Neural cell (in vitro differentiated cells): ENCODE measurements at regions not wholly inside any gene's neighbourhood (a gene's known extent, or its start where the extent isn't known, plus 50 kb on each side); places are given as distances from the start of the nearest gene placed in this dataset.

Experiments
- H2AFZ ChIP-seq: fragments of 200-600, 300-800 bp; sonication (generic), shearing (Covaris generic); 2 replicates; pipeline ENCODE4 v1.6.0; 2014; ENCODE audit warnings: low read depth, mild to moderate bottlenecking, antibody characterized with exemption, low read length, moderate library complexity
- H3F3A ChIP-seq: fragments of 200-600 bp; shearing (Covaris generic); 2 replicates; pipeline ENCODE4 v1.6.1; 2016; ENCODE audit warnings: mild to moderate bottlenecking, moderate library complexity, mixed read lengths, antibody characterized with exemption, low read length; ENCODE audit not compliant: insufficient read depth, poor library complexity, severe bottlenecking
- H3K27ac ChIP-seq: fragments of 200-600, 300-800 bp; sonication (generic), shearing (Covaris generic); 2 replicates; pipeline ENCODE4 v1.5.1; 2014; ENCODE audit warnings: mild to moderate bottlenecking, low read length, moderate library complexity
- H3K27me3 ChIP-seq: fragments of 300-800, 200-600 bp; sonication (generic), shearing (Covaris generic); 2 replicates; pipeline ENCODE4 v1.6.0; 2014; ENCODE audit warnings: mild to moderate bottlenecking, low read depth, low read length, moderate library complexity; ENCODE audit not compliant: insufficient read depth
- H3K36me3 ChIP-seq: fragments of 300-800, 200-600 bp; sonication (generic), shearing (Covaris generic); 2 replicates; pipeline ENCODE4 v1.5.1; 2014; ENCODE audit warnings: mild to moderate bottlenecking, antibody characterized with exemption, low read length, moderate library complexity; ENCODE audit not compliant: insufficient read depth
- H3K4me2 ChIP-seq: fragments of 300-800, 200-600 bp; sonication (generic), shearing (Covaris generic); 2 replicates; pipeline ENCODE4 v1.6.0; 2014; ENCODE audit warnings: mild to moderate bottlenecking, low read length
- H3K4me3 ChIP-seq: fragments of 300-800, 200-600 bp; sonication (generic), shearing (Covaris generic); 2 replicates; pipeline ENCODE4 v1.5.1; 2014; ENCODE audit warnings: mild to moderate bottlenecking, low read length, moderate library complexity
- H3K79me2 ChIP-seq: fragments of 200-600 bp; shearing (Covaris generic); replicated peaks from 2 replicates; pipeline ENCODE4 v1.6.0; 2014; ENCODE audit warnings: mild to moderate bottlenecking, low read length, moderate library complexity; ENCODE audit not compliant: insufficient read depth
- H3K9ac ChIP-seq: fragments of 300-800, 200-600 bp; sonication (generic), shearing (Covaris generic); 2 replicates; pipeline ENCODE4 v1.6.1; 2016; ENCODE audit warnings: mild to moderate bottlenecking, low read length, mixed read lengths
- H3K9me2 ChIP-seq: fragments of 200-600 bp; shearing (Covaris generic); 2 replicates; pipeline ENCODE4 v1.6.1; 2016; ENCODE audit warnings: mild to moderate bottlenecking, low read length, mixed read lengths; ENCODE audit not compliant: insufficient read depth
- H3K9me3 ChIP-seq: fragments of 200-600, 300-800 bp; sonication (generic), shearing (Covaris generic); 2 replicates; pipeline ENCODE4 v1.6.1; 2016; ENCODE audit warnings: mild to moderate bottlenecking, mixed run types, low read length, moderate library complexity, mixed read lengths
- H4K20me1 ChIP-seq: fragments of 200-600 bp; shearing (Covaris generic); 2 replicates; pipeline ENCODE4 v1.6.1; 2016; ENCODE audit warnings: mild to moderate bottlenecking, mixed run types; ENCODE audit not compliant: insufficient read depth
- CTCF ChIP-seq: fragments of 450-650 bp; IDR thresholded peaks from 2 replicates; pipeline ENCODE4 v1.5.1; 2014; ENCODE audit warnings: antibody characterized with exemption, mild to moderate bottlenecking, moderate library complexity; ENCODE audit not compliant: poor library complexity, severe bottlenecking
- EP300 ChIP-seq: fragments of 450-650 bp; conservative IDR thresholded peaks from 2 replicates; pipeline ENCODE4 v1.6.1; 2014; ENCODE audit warnings: antibody characterized with exemption, mild to moderate bottlenecking, moderate library complexity; ENCODE audit not compliant: poor library complexity, severe bottlenecking
- EZH2 ChIP-seq: fragments of 200-600, 300-800 bp; shearing (Covaris generic), sonication (generic); IDR thresholded peaks from 2 replicates; pipeline ENCODE4 v1.6.1; 2014; ENCODE audit warnings: antibody characterized with exemption, low read length, borderline replicate concordance, mild to moderate bottlenecking; ENCODE audit not compliant: insufficient read depth, poor library complexity, severe bottlenecking
- MXI1 ChIP-seq: fragments of 450-650 bp; conservative IDR thresholded peaks from 2 replicates; pipeline ENCODE4 v1.6.1; 2014; ENCODE audit warnings: antibody characterized with exemption, mild to moderate bottlenecking; ENCODE audit not compliant: poor library complexity, severe bottlenecking
- POLR2AphosphoS5 ChIP-seq: IDR thresholded peaks from 2 replicates; pipeline ENCODE4 v1.6.1; 2012
- RAD21 ChIP-seq: fragments of 450-650 bp; conservative IDR thresholded peaks from 2 replicates; pipeline ENCODE4 v1.6.1; 2014; ENCODE audit warnings: antibody characterized with exemption, mild to moderate bottlenecking, moderate library complexity
- REST ChIP-seq: IDR thresholded peaks from 2 replicates; pipeline ENCODE4 v1.6.1; 2012; ENCODE audit warnings: borderline replicate concordance
- SMC3 ChIP-seq: fragments of 450-650 bp; conservative IDR thresholded peaks from 2 replicates; pipeline ENCODE4 v1.6.1; 2014; ENCODE audit warnings: antibody characterized with exemption, mild to moderate bottlenecking, moderate library complexity; ENCODE audit not compliant: poor library complexity
- TAF1 ChIP-seq: IDR thresholded peaks from 2 replicates; pipeline ENCODE4 v1.6.1; 2012; ENCODE audit warnings: low read depth

- no peak overlapping the region for H3K4me3 ChIP-seq
- H3K9me2 ChIP-seq = no peaks in the 10 kb centered on the region
- H4K20me1 ChIP-seq = no peaks in the 10 kb centered on the region
- H3K27ac ChIP-seq = no peak overlapping the region
- no peaks in the 10 kb centered on the region for H3K9me3 ChIP-seq
- TF ChIP-seq POLR2AphosphoS5 = no peak
- TF ChIP-seq REST = no peak
- TF ChIP-seq EZH2 = no peak
- no peak for TF ChIP-seq CTCF
- TF ChIP-seq EP300 = no peak
- no peak for TF ChIP-seq TAF1
- no peak for TF ChIP-seq RAD21
- no peak for TF ChIP-seq SMC3
- TF ChIP-seq MXI1 = no peak
- no peaks in the 10 kb centered on the region for H3F3A ChIP-seq
- H3K9ac ChIP-seq = no peak overlapping the region
- no peaks in the 10 kb centered on the region for H3K79me2 ChIP-seq
- H3K4me2 ChIP-seq = no peak overlapping the region
- no peaks in the 10 kb centered on the region for H3K36me3 ChIP-seq
- no peaks in the 10 kb centered on the region for H3K27me3 ChIP-seq
- no peak overlapping the region for H2AFZ ChIP-seq
Observed at GRCh38 chr21:32860399-32860798, 88.8 kb upstream of the PAXBP1 start.

GRCh38 chr21:32861866-32862265, 90.3 kb upstream of the PAXBP1 start:
- Histone ChIP-seq H4K20me1 (no peaks in the 10 kb centered on the region), H2AFZ (no peak overlapping the region), H3K9me2 (no peaks in the 10 kb centered on the region), H3K27me3 (no peaks in the 10 kb centered on the region), H3K79me2 (no peaks in the 10 kb centered on the region), H3K4me3 (no peak overlapping the region), H3K4me2 (no peak overlapping the region), H3F3A (no peaks in the 10 kb centered on the region), H3K27ac (no peak overlapping the region), H3K9ac (no peak overlapping the region), H3K36me3 (no peaks in the 10 kb centered on the region), H3K9me3 (no peaks in the 10 kb centered on the region)
- TF ChIP-seq EZH2 (no peak), MXI1 (no peak), SMC3 (no peak)

GRCh38 chr21:32867597-32867996, 96.0 kb upstream of the PAXBP1 start:
- Histone ChIP-seq H3K27ac (no peak overlapping the region), H3K4me2 (no peak overlapping the region), H3K79me2 (no peaks in the 10 kb centered on the region), H3F3A (no peaks in the 10 kb centered on the region), H3K36me3 (no peaks in the 10 kb centered on the region), H3K27me3 (no peaks in the 10 kb centered on the region), H3K9ac (no peak overlapping the region), H4K20me1 (no peaks in the 10 kb centered on the region), H2AFZ (no peak overlapping the region), H3K9me2 (no peaks in the 10 kb centered on the region), H3K9me3 (no peaks in the 10 kb centered on the region), H3K4me3 (no peak overlapping the region)
- TF ChIP-seq MXI1 (no peak), RAD21 (no peak), TAF1 (no peak), CTCF (no peak), POLR2AphosphoS5 (no peak), SMC3 (no peak), EZH2 (no peak), REST (no peak), EP300 (no peak)
